GM12878 (cell line): ENCODE measurements at regions not wholly inside any gene's neighbourhood (a gene's known extent, or its start where the extent isn't known, plus 50 kb on each side); places are given as distances from the start of the nearest gene placed in this dataset.

Experiments
- ATAC-seq: fragments of 200-7000 bp; cut with Tn5 transposase; 3 replicates; pipeline ENCODE4 v1.9.1; 2020; ENCODE audit warnings: mild to moderate bottlenecking, moderate library complexity
- BruUV-seq: library from RNA; stranded (reverse); fragments of 400-500 nt; replicated peaks from 2 replicates; lab custom pipeline; 2021; lab: Mats Ljungman, UMichigan
- CTCF ChIA-PET: fragments of 300-600 bp; sonication (Branson Sonifier 250); formaldehyde crosslinking; extraction: SDS; loops from one replicate; lab custom pipeline; 2021; ENCODE audit warnings: inconsistent platforms; lab: Yijun Ruan, JAX
- POLR2A ChIA-PET: fragments of 350-600 bp; formaldehyde crosslinking; extraction: SDS; loops from one replicate; lab custom pipeline; 2021; ENCODE audit warnings: inconsistent platforms; lab: Charles Lee
- RAD21 ChIA-PET: fragments of 300-600 bp; sonication (Branson Sonifier 250); formaldehyde crosslinking; loops from one replicate; lab custom pipeline; 2023; ENCODE audit warnings: antibody characterized with exemption; ENCODE audit not compliant: unreplicated experiment; lab: Charles Lee
- SMC1A ChIA-PET: fragments of 300-600 bp; sonication (Branson Sonifier 250); formaldehyde crosslinking; loops from one replicate; lab custom pipeline; 2023; ENCODE audit not compliant: unreplicated experiment, uncharacterized antibody; lab: Charles Lee
- DNase-seq: peaks from one replicate; pipeline ENCODE4 v3.0.0-alpha.2; 2011; ENCODE audit warnings: low read depth, low spot score
- FAIRE-seq: peaks from 3 replicates; lab custom pipeline; 2011; peaks lifted over from hg19 to GRCh38; lab: Jason Lieb, UNC
- H2AFZ ChIP-seq: 2 replicates; pipeline ENCODE4 v1.6.0; 2011; ENCODE audit warnings: low read depth, low read length, control low read depth; ENCODE audit not compliant: control insufficient read depth
- H3K27ac ChIP-seq: 2 replicates; pipeline ENCODE4 v1.5.1; 2011; ENCODE audit warnings: control low read depth; ENCODE audit not compliant: control insufficient read depth, insufficient read depth
- H3K27me3 ChIP-seq, 2 experiments: replicated peaks in 1 of 2; 2 replicates each; pipeline versions ENCODE4 v1.6.0 to v1.6.1; 2011; ENCODE audit warnings: low read length in 1 of 2; ENCODE audit not compliant: control insufficient read depth in 2 of 2, insufficient read depth in 2 of 2
- H3K36me3 ChIP-seq, 2 experiments: 2 replicates each; pipeline ENCODE4 v1.5.1; 2011; ENCODE audit warnings: low read length in 1 of 2; ENCODE audit not compliant: control insufficient read depth in 2 of 2, insufficient read depth in 2 of 2
- H3K4me1 ChIP-seq: 2 replicates; pipeline ENCODE4 v1.6.1; 2011; ENCODE audit warnings: mild to moderate bottlenecking, low read length, moderate library complexity, mixed read lengths; ENCODE audit not compliant: control insufficient read depth, insufficient read depth
- H3K4me2 ChIP-seq: 2 replicates; pipeline ENCODE4 v1.6.0; 2011; ENCODE audit warnings: control low read depth; ENCODE audit not compliant: control insufficient read depth, insufficient read depth
- H3K4me3 ChIP-seq: fragments of 200-600 bp; sonication (generic); 2 replicates; pipeline ENCODE4 v1.5.1; 2016
- H3K79me2 ChIP-seq: 2 replicates; pipeline ENCODE4 v1.6.0; 2011; ENCODE audit warnings: low read length; ENCODE audit not compliant: control insufficient read depth, insufficient read depth
- H3K9ac ChIP-seq: 2 replicates; pipeline ENCODE4 v1.8.0; 2011; ENCODE audit warnings: low read length, control low read depth, mixed read lengths; ENCODE audit not compliant: control insufficient read depth, insufficient read depth
- H3K9me3 ChIP-seq: replicated peaks from 3 replicates; pipeline ENCODE4 v1.5.1; 2011; ENCODE audit warnings: mild to moderate bottlenecking, low read length; ENCODE audit not compliant: control insufficient read depth, insufficient read depth
- H4K20me1 ChIP-seq: 2 replicates; pipeline ENCODE4 v1.6.0; 2011; ENCODE audit not compliant: control insufficient read depth, insufficient read depth
- CEBPB ChIP-seq, 2 experiments: fragments of 150-350 bp in 1 of 2; IDR thresholded peaks; 2 replicates each; pipeline ENCODE4 v1.6.1; 2012 to 2014; ENCODE audit warnings: low read depth in 2 of 2, low read length in 2 of 2, borderline replicate concordance in 1 of 2, inconsistent platforms in 1 of 2
- JUNB ChIP-seq: IDR thresholded peaks from 2 replicates; pipeline ENCODE4 v1.6.1; 2016; ENCODE audit warnings: antibody characterized with exemption, mild to moderate bottlenecking
- NFYA ChIP-seq: IDR thresholded peaks from 2 replicates; pipeline ENCODE4 v1.6.1; 2011; ENCODE audit warnings: low read depth, mild to moderate bottlenecking, low read length, improper control_type of control experiment, borderline replicate concordance
- NR2F1 ChIP-seq: fragments of 450-650 bp; conservative IDR thresholded peaks from 2 replicates; pipeline ENCODE4 v1.6.1; 2017; ENCODE audit warnings: mild to moderate bottlenecking
- POLR2A ChIP-seq: IDR thresholded peaks from 2 replicates; pipeline ENCODE4 v1.6.1; 2011; ENCODE audit warnings: low read depth, mild to moderate bottlenecking, low read length
- TBL1XR1 ChIP-seq: IDR thresholded peaks from 2 replicates; pipeline ENCODE4 v1.6.1; 2012; ENCODE audit warnings: low read depth, low read length, improper control_type of control experiment
- ZNF274 ChIP-seq: IDR thresholded peaks from one replicate; pipeline ENCODE4 v1.8.0; 2011; ENCODE audit not compliant: insufficient read length, insufficient read depth
- WGBS: methylation state at CpG from one replicate; pipeline ENCODE4 v1.1.6; 2016; ENCODE audit warnings: low lambda C conversion rate; ENCODE audit not compliant: insufficient replicate concordance, insufficient coverage; ENCODE audit errors: missing lambda C conversion rate; 5-methylcytosine and 5-hydroxymethylcytosine counted together
- in situ Hi-C: fragments of 300-500 bp; cut with MboI; formaldehyde crosslinking; loops from 9 replicates; pipeline ENCODE4 v1.14.3; 2018; ENCODE audit warnings: mixed read lengths
- intact Hi-C: fragments of 100-400 bp; cut with micrococcal nuclease; formaldehyde crosslinking; loops from one replicate; pipeline ENCODE4 v1.14.2; 2022; ENCODE audit not compliant: unreplicated experiment
- TF ChIP-seq, protein P1 (sequence below): fragments of 450-650 bp; IDR thresholded peaks from 2 replicates; pipeline ENCODE4 v1.6.1; 2018; ENCODE audit warnings: mild to moderate bottlenecking, low read depth, moderate library complexity; ENCODE audit not compliant: partially characterized antibody
- TF ChIP-seq, protein P2 (sequence below): fragments of 450-650 bp; formaldehyde crosslinking; IDR thresholded peaks from 2 replicates; pipeline ENCODE4 v1.5.0; 2022; ENCODE audit warnings: mild to moderate bottlenecking, missing genetic modification characterization

DNA sequence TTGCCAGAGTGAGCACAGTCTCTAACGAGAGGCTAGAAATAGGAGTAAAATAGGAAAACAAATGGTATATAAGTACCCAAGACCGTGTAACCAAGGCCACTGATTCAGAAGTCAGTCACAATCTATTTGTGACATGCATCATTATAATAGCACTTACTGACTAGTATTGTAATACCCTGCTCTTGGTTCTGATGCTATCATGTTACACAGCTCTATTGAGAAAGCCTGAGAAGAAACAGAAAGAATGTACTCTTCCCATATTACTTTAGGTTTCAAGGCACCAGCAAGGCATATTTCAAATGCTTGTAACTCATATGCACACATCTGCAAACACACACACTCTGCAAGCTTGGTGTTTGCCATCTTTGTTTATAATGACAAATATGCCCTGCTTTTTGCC is 746.4 kb downstream of the SLC4A3 start (continued):
- TF ChIP-seq, protein P1, sequence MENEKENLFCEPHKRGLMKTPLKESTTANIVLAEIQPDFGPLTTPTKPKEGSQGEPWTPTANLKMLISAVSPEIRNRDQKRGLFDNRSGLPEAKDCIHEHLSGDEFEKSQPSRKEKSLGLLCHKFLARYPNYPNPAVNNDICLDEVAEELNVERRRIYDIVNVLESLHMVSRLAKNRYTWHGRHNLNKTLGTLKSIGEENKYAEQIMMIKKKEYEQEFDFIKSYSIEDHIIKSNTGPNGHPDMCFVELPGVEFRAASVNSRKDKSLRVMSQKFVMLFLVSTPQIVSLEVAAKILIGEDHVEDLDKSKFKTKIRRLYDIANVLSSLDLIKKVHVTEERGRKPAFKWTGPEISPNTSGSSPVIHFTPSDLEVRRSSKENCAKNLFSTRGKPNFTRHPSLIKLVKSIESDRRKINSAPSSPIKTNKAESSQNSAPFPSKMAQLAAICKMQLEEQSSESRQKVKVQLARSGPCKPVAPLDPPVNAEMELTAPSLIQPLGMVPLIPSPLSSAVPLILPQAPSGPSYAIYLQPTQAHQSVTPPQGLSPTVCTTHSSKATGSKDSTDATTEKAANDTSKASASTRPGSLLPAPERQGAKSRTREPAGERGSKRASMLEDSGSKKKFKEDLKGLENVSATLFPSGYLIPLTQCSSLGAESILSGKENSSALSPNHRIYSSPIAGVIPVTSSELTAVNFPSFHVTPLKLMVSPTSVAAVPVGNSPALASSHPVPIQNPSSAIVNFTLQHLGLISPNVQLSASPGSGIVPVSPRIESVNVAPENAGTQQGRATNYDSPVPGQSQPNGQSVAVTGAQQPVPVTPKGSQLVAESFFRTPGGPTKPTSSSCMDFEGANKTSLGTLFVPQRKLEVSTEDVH: no peak
- TF ChIP-seq NR2F1: no peak
- TF ChIP-seq TBL1XR1: no peak
- TF ChIP-seq, protein P2, sequence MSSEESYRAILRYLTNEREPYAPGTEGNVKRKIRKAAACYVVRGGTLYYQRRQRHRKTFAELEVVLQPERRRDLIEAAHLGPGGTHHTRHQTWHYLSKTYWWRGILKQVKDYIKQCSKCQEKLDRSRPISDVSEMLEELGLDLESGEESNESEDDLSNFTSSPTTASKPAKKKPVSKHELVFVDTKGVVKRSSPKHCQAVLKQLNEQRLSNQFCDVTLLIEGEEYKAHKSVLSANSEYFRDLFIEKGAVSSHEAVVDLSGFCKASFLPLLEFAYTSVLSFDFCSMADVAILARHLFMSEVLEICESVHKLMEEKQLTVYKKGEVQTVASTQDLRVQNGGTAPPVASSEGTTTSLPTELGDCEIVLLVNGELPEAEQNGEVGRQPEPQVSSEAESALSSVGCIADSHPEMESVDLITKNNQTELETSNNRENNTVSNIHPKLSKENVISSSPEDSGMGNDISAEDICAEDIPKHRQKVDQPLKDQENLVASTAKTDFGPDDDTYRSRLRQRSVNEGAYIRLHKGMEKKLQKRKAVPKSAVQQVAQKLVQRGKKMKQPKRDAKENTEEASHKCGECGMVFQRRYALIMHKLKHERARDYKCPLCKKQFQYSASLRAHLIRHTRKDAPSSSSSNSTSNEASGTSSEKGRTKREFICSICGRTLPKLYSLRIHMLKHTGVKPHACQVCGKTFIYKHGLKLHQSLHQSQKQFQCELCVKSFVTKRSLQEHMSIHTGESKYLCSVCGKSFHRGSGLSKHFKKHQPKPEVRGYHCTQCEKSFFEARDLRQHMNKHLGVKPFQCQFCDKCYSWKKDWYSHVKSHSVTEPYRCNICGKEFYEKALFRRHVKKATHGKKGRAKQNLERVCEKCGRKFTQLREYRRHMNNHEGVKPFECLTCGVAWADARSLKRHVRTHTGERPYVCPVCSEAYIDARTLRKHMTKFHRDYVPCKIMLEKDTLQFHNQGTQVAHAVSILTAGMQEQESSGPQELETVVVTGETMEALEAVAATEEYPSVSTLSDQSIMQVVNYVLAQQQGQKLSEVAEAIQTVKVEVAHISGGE (CRISPR knock-in tag): no peak
- TF ChIP-seq JUNB: no peak
- no peak for TF ChIP-seq CEBPB (IDR thresholded peaks at IDR 0.05; ENCODE audit: borderline replicate concordance in 1 of 2, low read depth in 2 of 2, low read length in 2 of 2)

DNA sequence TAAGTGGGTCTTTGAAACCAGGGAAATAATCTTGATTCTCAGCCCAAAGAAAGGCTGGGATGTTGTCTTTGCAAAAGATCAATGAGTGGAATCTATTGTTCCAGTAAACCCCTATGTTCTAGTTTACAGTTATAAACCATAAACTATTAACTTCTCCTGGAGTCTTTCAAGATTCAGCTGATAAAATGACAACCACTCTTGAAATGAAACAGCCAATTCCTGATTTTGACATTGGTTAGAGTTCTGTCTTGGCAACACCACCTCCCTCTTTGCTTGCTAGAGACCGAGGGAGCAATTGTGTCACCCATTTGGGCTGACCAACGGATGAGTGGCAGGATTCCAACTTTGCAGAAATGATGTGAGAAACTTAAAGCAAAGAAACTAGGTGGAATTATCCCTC is 746.9 kb downstream of the SLC4A3 start:
- RAD21 ChIA-PET: no interaction called here
- no peak for ATAC-seq
- CTCF ChIA-PET: no interaction called here
- SMC1A ChIA-PET: no interaction called here
- Histone ChIP-seq H3K4me2 (no peak overlapping the region), H3K4me1 (no peaks in the 10 kb centered on the region), H2AFZ (no peak overlapping the region), H3K27ac (no peak overlapping the region), H3K9me3 (no peaks in the 10 kb centered on the region), H3K4me3 (no peak overlapping the region), H3K27me3 (no peaks in the 10 kb centered on the region), H4K20me1 (no peaks in the 10 kb centered on the region), H3K9ac (no peak overlapping the region), H3K79me2 (no peaks in the 10 kb centered on the region), H3K36me3 (no peaks in the 10 kb centered on the region)
- no peak for FAIRE-seq
- no peak for DNase-seq
- WGBS: 0% methylated on average over 2 of the region's 2 CpGs
- TF ChIP-seq NFYA (no peak), ZNF274 (no peak), POLR2A (no peak)
- intact Hi-C loops: no loop called here
- in situ Hi-C loops: no loop called here
- POLR2A ChIA-PET: no interaction called here
- BruUV-seq: no TSS peak
